Spleen (tissue), 11 donors: ENCODE measurements at regions not wholly inside any gene's neighbourhood (a gene's known extent, or its start where the extent isn't known, plus 50 kb on each side); places are given as distances from the start of the nearest gene placed in this dataset.

Experiments
- DNase-seq: peaks from one replicate; pipeline ENCODE4 v3.0.0-alpha.2; 2020
- H3K27ac ChIP-seq, 8 donors: fragments of 200-600 bp; sonication (generic) in 7 of 8; 1 replicate in 4 of 8; 2 replicates in 4 of 8; pipeline versions ENCODE4 v1.5.0 to v1.8.0; 2016 to 2021; ENCODE audit warnings: inconsistent platforms in 4 of 8, mild to moderate bottlenecking in 4 of 8, moderate library complexity in 1 of 8
- H3K27me3 ChIP-seq, 7 donors: fragments of 200-600 bp; sonication (generic) in 6 of 7; replicated peaks in 1 of 7; 1 replicate in 4 of 7; 2 replicates in 3 of 7; pipeline versions ENCODE4 v1.5.0 to v1.8.0; 2016 to 2021; ENCODE audit warnings: inconsistent platforms in 3 of 7, mild to moderate bottlenecking in 1 of 7
- H3K36me3 ChIP-seq, 6 donors: fragments of 200-600 bp; sonication (generic) in 5 of 6; 1 replicate in 4 of 6; 2 replicates in 2 of 6; pipeline versions ENCODE4 v1.5.0 to v1.8.0; 2016 to 2021; ENCODE audit warnings: inconsistent platforms in 2 of 6
- H3K4me1 ChIP-seq, 6 donors: fragments of 200-600 bp; sonication (generic) in 5 of 6; 1 replicate in 3 of 6; 2 replicates in 3 of 6; pipeline versions ENCODE4 v1.5.0 to v1.8.0; 2016 to 2021; ENCODE audit warnings: inconsistent platforms in 3 of 6
- H3K4me3 ChIP-seq, 8 donors: fragments of 200-600 bp; sonication (generic) in 7 of 8; 1 replicate in 4 of 8; 2 replicates in 4 of 8; pipeline versions ENCODE4 v1.5.0 to v1.8.0; 2016 to 2021; ENCODE audit warnings: inconsistent platforms in 4 of 8, mild to moderate bottlenecking in 4 of 8, moderate library complexity in 2 of 8
- H3K9me3 ChIP-seq, 8 donors: fragments of 200-600 bp; sonication (generic) in 7 of 8; 1 replicate in 4 of 8; 2 replicates in 4 of 8; pipeline versions ENCODE4 v1.5.0 to v1.8.0; 2016 to 2021; ENCODE audit warnings: inconsistent platforms in 4 of 8
- CTCF ChIP-seq, 11 experiments: fragments of 200-600 bp in 7 of 11; fragments of 450-650 bp in 4 of 11; sonication (generic) in 4 of 11; IDR thresholded peaks in 8 of 11; conservative IDR thresholded peaks in 3 of 11; 1 replicate in 7 of 11; 2 replicates in 4 of 11; pipeline versions ENCODE4 v1.4.0 to v1.8.0; 2016 to 2021; ENCODE audit warnings: antibody characterized with exemption in 11 of 11, inconsistent platforms in 4 of 11, mild to moderate bottlenecking in 1 of 11
- POLR2A ChIP-seq, 3 donors: fragments of 450-650 bp; IDR thresholded peaks; one replicate each; pipeline ENCODE4 v1.5.1; 2017; ENCODE audit warnings: antibody characterized with exemption in 3 of 3, mild to moderate bottlenecking in 1 of 3
- POLR2AphosphoS5 ChIP-seq, 3 donors: sonication (generic); formaldehyde crosslinking; IDR thresholded peaks; one replicate each; pipeline ENCODE4 v1.5.1; 2017; ENCODE audit warnings: antibody characterized with exemption in 3 of 3
- WGBS, 5 donors: extraction: QIAGEN DNeasy Blood & Tissue Kit in 3 of 5; methylation state at CpG; one replicate each; pipeline versions ENCODE4 v1.1.5 to v1.1.7; 2013 to 2018; 5-methylcytosine and 5-hydroxymethylcytosine counted together
- intact Hi-C: fragments of 100-400 bp; cut with DNase I; formaldehyde crosslinking; loops from one replicate; pipeline ENCODE4 v1.15.0; 2023; ENCODE audit warnings: low total_unique reads
- donor health status: healthy with polysubstance abuse.
- donor health status: DM: no; HTN: no; CAD: no; lungs with moderate emphysema.
- donor health status: DM: no; HTN: no; CAD: no.
- donor health status: Bipolar disorder and iron deficiency.
- donor health status: healthy.
- donor health status: DM: no; HTN: no; CAD: no.
- donor health status: DM: yes; HTN: yes; CAD: no.

- Histone ChIP-seq H3K27me3 (no peaks in the 10 kb centered on the region), H3K4me1 (no peaks in the 10 kb centered on the region)
- intact Hi-C loops = no loop called here
Observed at GRCh38 chr7:84394219-84394618, 199.6 kb upstream of the SEMA3A start.

GRCh38 chr7:84393786-84394185 is 199.2 kb upstream of the SEMA3A start:
- Histone ChIP-seq H3K36me3 (no peaks in the 10 kb centered on the region), H3K9me3 (peaks cover 0 to 3% (median 0%) of the 10 kb centered on the region in 8 donors), H3K27me3 (no peaks in the 10 kb centered on the region), H3K4me3 (no peak overlapping the region), H3K27ac (no peak overlapping the region), H3K4me1 (no peaks in the 10 kb centered on the region)
- DNase-seq = no peak
- intact Hi-C loops = no loop called here
- no peak for TF ChIP-seq CTCF (IDR thresholded peaks at IDR 0.05 in 8 of 11, conservative IDR thresholded peaks at IDR 0.05 in 3 of 11)
- no peak for TF ChIP-seq POLR2A (IDR thresholded peaks at IDR 0.05)
- no peak for TF ChIP-seq POLR2AphosphoS5 (IDR thresholded peaks at IDR 0.05)

More at GRCh38 chr7:84394219-84394618, 199.6 kb upstream of the SEMA3A start:
- no peak for DNase-seq
- TF ChIP-seq CTCF (IDR thresholded peaks at IDR 0.05 in 8 of 11, conservative IDR thresholded peaks at IDR 0.05 in 3 of 11) = no peak
- TF ChIP-seq POLR2A (IDR thresholded peaks at IDR 0.05) = no peak
- no peak for TF ChIP-seq POLR2AphosphoS5 (IDR thresholded peaks at IDR 0.05)
- Histone ChIP-seq H3K4me3 (no peak overlapping the region), H3K36me3 (no peaks in the 10 kb centered on the region), H3K27ac (no peak overlapping the region), H3K9me3 (peaks cover 0 to 3% (median under 1%) of the 10 kb centered on the region in 8 donors)

GRCh38 chr7:84390845-84391244 is 196.3 kb upstream of the SEMA3A start:
- peaks cover 0 to 3% (median 0%) of the 10 kb centered on the region in 8 donors for H3K9me3 ChIP-seq
- H3K27me3 ChIP-seq = no peaks in the 10 kb centered on the region
- TF ChIP-seq POLR2AphosphoS5 (IDR thresholded peaks at IDR 0.05) (no peak), CTCF (IDR thresholded peaks at IDR 0.05 in 8 of 11, conservative IDR thresholded peaks at IDR 0.05 in 3 of 11) (no peak), POLR2A (IDR thresholded peaks at IDR 0.05) (no peak)
- no peak for DNase-seq
- no peaks in the 10 kb centered on the region for H3K36me3 ChIP-seq
- intact Hi-C loops = no loop called here
- H3K4me1 ChIP-seq = no peaks in the 10 kb centered on the region
- 87 to 96% (median 88%) methylated on average over 3 of the region's 3 CpGs for whole genome bisulfite sequencing, 5 donors
- no peak overlapping the region for H3K4me3 ChIP-seq
- H3K27ac ChIP-seq = no peak overlapping the region

GRCh38 chr7:84389242-84389641 is 194.7 kb upstream of the SEMA3A start:
- 36 to 48% (median 39%) methylated on average over 4 of the region's 4 CpGs for WGBS, 5 donors
- DNase-seq = no peak
- H3K27ac ChIP-seq = no peak overlapping the region

More at GRCh38 chr7:84389242-84389641, 194.7 kb upstream of the SEMA3A start:
- H3K27me3 ChIP-seq = no peaks in the 10 kb centered on the region
- intact Hi-C loops = no loop called here
- no peaks in the 10 kb centered on the region for H3K36me3 ChIP-seq
- TF ChIP-seq POLR2AphosphoS5 (IDR thresholded peaks at IDR 0.05) = no peak
- no peak for TF ChIP-seq CTCF (IDR thresholded peaks at IDR 0.05 in 8 of 11, conservative IDR thresholded peaks at IDR 0.05 in 3 of 11)
- TF ChIP-seq POLR2A (IDR thresholded peaks at IDR 0.05) = no peak
- no peaks in the 10 kb centered on the region for H3K4me1 ChIP-seq
- H3K4me3 ChIP-seq = no peak overlapping the region
- H3K9me3 ChIP-seq = peaks cover 0 to 3% (median 0%) of the 10 kb centered on the region in 8 donors
